ENCODE measurements at regions not wholly inside any gene's neighbourhood (a gene's known extent, or its start where the extent isn't known, plus 50 kb on each side); places are given as distances from the start of the nearest gene placed in this dataset.
A peak's percentile ranks its signal among the peaks of the same experiment; 100 is the strongest.
"Not testable (repeated sequence)": the region's sequence is repeated elsewhere in the genome, so short reads cannot be mapped to it uniquely, and the experiment has no call there.

GRCh38 chr4:184335520-184335919 is 117.8 kb upstream of the ENPP6 start:
- peak; percentile 56 to 88 for ATAC-seq
- no peak for DNase-seq (ENCODE audit: low spot score in 2 of 2)
- Mint-ChIP-seq H3K36me3 (peaks cover 0 to 51% of the 10 kb centered on the region in 2 donors), H3K9me3 (peaks cover 0 to 28% of the 10 kb centered on the region in 2 donors), H3K27ac (peak overlapping the region; percentile 3 to 46)

GRCh38 chr4:184333446-184333845 is 115.8 kb upstream of the ENPP6 start:
- peaks cover 0 to 55% of the 10 kb centered on the region in 2 donors for H3K36me3 Mint-ChIP-seq
- peak overlapping the region in 1 of 2 donors; percentile 41 for H3K27ac Mint-ChIP-seq
- not testable (repeated sequence) for DNase-seq (ENCODE audit: low spot score in 2 of 2)
- ATAC-seq: peak in 1 of 2 donors; percentile 49
- H3K9me3 Mint-ChIP-seq: peaks cover 0 to 21% of the 10 kb centered on the region in 2 donors

- peaks cover 0 to 13% of the 10 kb centered on the region in 2 donors for H3K9me3 Mint-ChIP-seq
- DNase-seq (ENCODE audit: low spot score in 2 of 2) (no peak), ATAC-seq (no peak)
- no peak overlapping the region for H3K27ac Mint-ChIP-seq
- peaks cover 0 to 37% of the 10 kb centered on the region in 2 donors for H3K36me3 Mint-ChIP-seq
Measured at GRCh38 chr4:184331268-184331995, 113.8 kb upstream of the ENPP6 start.

GRCh38 chr4:184330517-184331094 is 112.9 kb upstream of the ENPP6 start:
- ATAC-seq; DNase-seq (ENCODE audit: low spot score in 2 of 2); H3K9me3 Mint-ChIP-seq: not testable (repeated sequence)
- Mint-ChIP-seq H3K36me3 (peaks cover 0 to 29% of the 10 kb centered on the region in 2 donors), H3K27ac (peak overlapping the region; percentile 45 to 91)

- Mint-ChIP-seq H3K9me3 (peaks cover 0 to 3% of the 10 kb centered on the region in 2 donors), H3K36me3 (peaks cover 0 to 21% of the 10 kb centered on the region in 2 donors), H3K27ac (peak overlapping the region; percentile 45 to 91)
- peak in 1 of 2 donors; percentile 40 for DNase-seq (ENCODE audit: low spot score in 2 of 2)
- ATAC-seq: peak; percentile 61 to 81
Measured at GRCh38 chr4:184329659-184330400, 112.2 kb upstream of the ENPP6 start.

GRCh38 chr4:184329235-184329634 is 111.6 kb upstream of the ENPP6 start:
- Mint-ChIP-seq H3K36me3 (peaks cover 0 to 20% of the 10 kb centered on the region in 2 donors), H3K9me3 (peaks cover 0 to 3% of the 10 kb centered on the region in 2 donors), H3K27ac (peak overlapping the region in 1 of 2 donors; percentile 91)
- DNase-seq (ENCODE audit: low spot score in 2 of 2) (no peak), ATAC-seq (no peak)

- Mint-ChIP-seq H3K9me3 (no peaks in the 10 kb centered on the region), H3K36me3 (peaks cover 0 to 12% of the 10 kb centered on the region in 2 donors), H3K27ac (peak overlapping the region; percentile 64 to 69)
- peak in 1 of 2 donors; percentile 47 for DNase-seq (ENCODE audit: low spot score in 2 of 2)
- peak; percentile 86 for ATAC-seq
Measured at GRCh38 chr4:184328022-184328736, 110.5 kb upstream of the ENPP6 start.

- ATAC-seq (no peak), DNase-seq (ENCODE audit: low spot score in 2 of 2) (no peak)
- Mint-ChIP-seq H3K36me3 (peaks cover 0 to 14% of the 10 kb centered on the region in 2 donors), H3K27ac (peak overlapping the region in 1 of 2 donors; percentile 58), H3K9me3 (peaks cover 0 to 5% of the 10 kb centered on the region in 2 donors)
Measured at GRCh38 chr4:184324939-184325477, 107.3 kb upstream of the ENPP6 start.

- no peak for DNase-seq (ENCODE audit: low spot score in 2 of 2)
- no peak for ATAC-seq
- Mint-ChIP-seq H3K36me3 (peaks cover 0 to 8% of the 10 kb centered on the region in 2 donors), H3K27ac (peak overlapping the region in 1 of 2 donors; percentile 90), H3K9me3 (peaks cover 0 to 5% of the 10 kb centered on the region in 2 donors)
Measured at GRCh38 chr4:184322328-184323025, 104.8 kb upstream of the ENPP6 start.

GRCh38 chr4:184320631-184321030 is 103.0 kb upstream of the ENPP6 start:
- H3K27ac Mint-ChIP-seq: peak overlapping the region; percentile 14 to 88
- H3K36me3 Mint-ChIP-seq: peaks cover 0 to 8% of the 10 kb centered on the region in 2 donors
- no peak for DNase-seq (ENCODE audit: low spot score in 2 of 2)
- ATAC-seq: no peak
- peaks cover 0 to 5% of the 10 kb centered on the region in 2 donors for H3K9me3 Mint-ChIP-seq

GRCh38 chr4:184318852-184319251 is 101.2 kb upstream of the ENPP6 start:
- H3K9me3 Mint-ChIP-seq: peaks cover 0 to 5% of the 10 kb centered on the region in 2 donors
- no peak overlapping the region for H3K27ac Mint-ChIP-seq
- no peak for DNase-seq (ENCODE audit: low spot score in 2 of 2)
- H3K36me3 Mint-ChIP-seq: peaks cover 0 to 8% of the 10 kb centered on the region in 2 donors
- no peak for ATAC-seq

- H3K9me3 Mint-ChIP-seq: peaks cover 0 to 3% of the 10 kb centered on the region in 2 donors
- H3K36me3 Mint-ChIP-seq: peaks cover 0 to 4% of the 10 kb centered on the region in 2 donors
- ATAC-seq: no peak
- no peak overlapping the region for H3K27ac Mint-ChIP-seq
- no peak for DNase-seq (ENCODE audit: low spot score in 2 of 2)
Measured at GRCh38 chr4:184317234-184317918, 99.7 kb upstream of the ENPP6 start.

GRCh38 chr4:184316821-184317220 is 99.1 kb upstream of the ENPP6 start:
- no peaks in the 10 kb centered on the region for H3K36me3 Mint-ChIP-seq
- no peak for ATAC-seq
- no peaks in the 10 kb centered on the region for H3K9me3 Mint-ChIP-seq
- no peak overlapping the region for H3K27ac Mint-ChIP-seq
- no peak for DNase-seq (ENCODE audit: low spot score in 2 of 2)

- ATAC-seq (no peak), DNase-seq (ENCODE audit: low spot score in 2 of 2) (no peak)
- H3K36me3 Mint-ChIP-seq: no peaks in the 10 kb centered on the region
- no peaks in the 10 kb centered on the region for H3K9me3 Mint-ChIP-seq
- H3K27ac Mint-ChIP-seq: no peak overlapping the region
Measured at GRCh38 chr4:184315675-184316359, 98.1 kb upstream of the ENPP6 start.

Data from activated naive CD4-positive, alpha-beta T cell treated with anti-CD3 and anti-CD28 coated beads, Interleukin-2, amount 50 U/mL, for 72 hours (primary cell).